Sigmoid colon (tissue), 6 donors: ENCODE measurements at regions not wholly inside any gene's neighbourhood (a gene's known extent, or its start where the extent isn't known, plus 50 kb on each side); places are given as distances from the start of the nearest gene placed in this dataset.
"Not testable (repeated sequence)": the region's sequence is repeated elsewhere in the genome, so short reads cannot be mapped to it uniquely, and the experiment has no call there.

Experiments used
- DNase-seq: peaks from one replicate; pipeline ENCODE4 v3.0.0-alpha.2; 2019
- H3K27ac ChIP-seq, 4 donors: fragments of 200-600 bp; sonication (generic); one replicate each; pipeline ENCODE4 v1.5.1; 2016 to 2019; ENCODE audit warnings: mild to moderate bottlenecking in 1 of 4
- H3K27me3 ChIP-seq, 3 donors: fragments of 200-600 bp; sonication (generic); one replicate each; pipeline ENCODE4 v1.5.1; 2019; ENCODE audit warnings: mild to moderate bottlenecking in 1 of 3
- H3K36me3 ChIP-seq, 4 donors: fragments of 200-600 bp; sonication (generic); one replicate each; pipeline ENCODE4 v1.5.1; 2016 to 2019
- H3K4me1 ChIP-seq, 4 donors: fragments of 200-600 bp; sonication (generic); one replicate each; pipeline ENCODE4 v1.5.1; 2017 to 2019
- H3K4me3 ChIP-seq, 4 donors: fragments of 200-600 bp; sonication (generic); one replicate each; pipeline ENCODE4 v1.5.1; 2017 to 2019; ENCODE audit warnings: mild to moderate bottlenecking in 2 of 4, moderate library complexity in 1 of 4
- H3K9me3 ChIP-seq, 4 donors: fragments of 200-600 bp in 3 of 4; sonication (generic) in 3 of 4; one replicate each; pipeline versions ENCODE4 v1.5.1 to v1.6.1; 2013 to 2019
- EP300 ChIP-seq, 4 donors: sonication (generic); formaldehyde crosslinking; IDR thresholded peaks; one replicate each; pipeline ENCODE4 v1.6.1; 2017; ENCODE audit warnings: antibody characterized with exemption in 4 of 4
- POLR2A ChIP-seq, 2 donors: fragments of 450-650 bp; IDR thresholded peaks; one replicate each; pipeline ENCODE4 v1.6.1; 2016; ENCODE audit warnings: antibody characterized with exemption in 2 of 2, mild to moderate bottlenecking in 2 of 2, moderate library complexity in 2 of 2
- POLR2AphosphoS5 ChIP-seq, 4 donors: sonication (generic); formaldehyde crosslinking; IDR thresholded peaks; one replicate each; pipeline ENCODE4 v1.6.1; 2017; ENCODE audit warnings: antibody characterized with exemption in 4 of 4
- WGBS, 2 donors: extraction: QIAGEN DNeasy Blood & Tissue Kit; methylation state at CpG; one replicate each; pipeline ENCODE4 v1.1.7; 2013; 5-methylcytosine and 5-hydroxymethylcytosine counted together
- intact Hi-C: fragments of 100-400 bp; cut with DNase I; formaldehyde crosslinking; loops from one replicate; pipeline ENCODE4 v1.15.1; 2023
- TF ChIP-seq, protein P1 (sequence below), 4 experiments: fragments of 450-650 bp in 3 of 4; fragments of 200-600 bp in 1 of 4; IDR thresholded peaks; one replicate each; pipeline ENCODE4 v1.5.1; 2016 to 2019; ENCODE audit warnings: antibody characterized with exemption in 4 of 4, mild to moderate bottlenecking in 3 of 4, moderate library complexity in 2 of 4
- donor health status: healthy with polysubstance abuse.
- donor health status: healthy.

GRCh38 chr4:45425135-45425534, 698.7 kb downstream of the GABRG1 start:
- DNase-seq = no peak
- intact Hi-C loops = no loop called here
- H3K27me3 ChIP-seq = no peaks in the 10 kb centered on the region
- H3K4me3 ChIP-seq = no peak overlapping the region
- H3K36me3 ChIP-seq = no peaks in the 10 kb centered on the region
- no peaks in the 10 kb centered on the region for H3K4me1 ChIP-seq
- 83 to 84% methylated on average over 1 of the region's 1 CpG for WGBS, 2 donors
- TF ChIP-seq, protein P1, sequence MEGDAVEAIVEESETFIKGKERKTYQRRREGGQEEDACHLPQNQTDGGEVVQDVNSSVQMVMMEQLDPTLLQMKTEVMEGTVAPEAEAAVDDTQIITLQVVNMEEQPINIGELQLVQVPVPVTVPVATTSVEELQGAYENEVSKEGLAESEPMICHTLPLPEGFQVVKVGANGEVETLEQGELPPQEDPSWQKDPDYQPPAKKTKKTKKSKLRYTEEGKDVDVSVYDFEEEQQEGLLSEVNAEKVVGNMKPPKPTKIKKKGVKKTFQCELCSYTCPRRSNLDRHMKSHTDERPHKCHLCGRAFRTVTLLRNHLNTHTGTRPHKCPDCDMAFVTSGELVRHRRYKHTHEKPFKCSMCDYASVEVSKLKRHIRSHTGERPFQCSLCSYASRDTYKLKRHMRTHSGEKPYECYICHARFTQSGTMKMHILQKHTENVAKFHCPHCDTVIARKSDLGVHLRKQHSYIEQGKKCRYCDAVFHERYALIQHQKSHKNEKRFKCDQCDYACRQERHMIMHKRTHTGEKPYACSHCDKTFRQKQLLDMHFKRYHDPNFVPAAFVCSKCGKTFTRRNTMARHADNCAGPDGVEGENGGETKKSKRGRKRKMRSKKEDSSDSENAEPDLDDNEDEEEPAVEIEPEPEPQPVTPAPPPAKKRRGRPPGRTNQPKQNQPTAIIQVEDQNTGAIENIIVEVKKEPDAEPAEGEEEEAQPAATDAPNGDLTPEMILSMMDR (IDR thresholded peaks at IDR 0.05) = no peak
- TF ChIP-seq POLR2AphosphoS5 (IDR thresholded peaks at IDR 0.05) = no peak
- no peak for TF ChIP-seq POLR2A (IDR thresholded peaks at IDR 0.05)
- no peak for TF ChIP-seq EP300 (IDR thresholded peaks at IDR 0.05)
- no peaks in the 10 kb centered on the region for H3K9me3 ChIP-seq
- H3K27ac ChIP-seq = no peak overlapping the region

DNA sequence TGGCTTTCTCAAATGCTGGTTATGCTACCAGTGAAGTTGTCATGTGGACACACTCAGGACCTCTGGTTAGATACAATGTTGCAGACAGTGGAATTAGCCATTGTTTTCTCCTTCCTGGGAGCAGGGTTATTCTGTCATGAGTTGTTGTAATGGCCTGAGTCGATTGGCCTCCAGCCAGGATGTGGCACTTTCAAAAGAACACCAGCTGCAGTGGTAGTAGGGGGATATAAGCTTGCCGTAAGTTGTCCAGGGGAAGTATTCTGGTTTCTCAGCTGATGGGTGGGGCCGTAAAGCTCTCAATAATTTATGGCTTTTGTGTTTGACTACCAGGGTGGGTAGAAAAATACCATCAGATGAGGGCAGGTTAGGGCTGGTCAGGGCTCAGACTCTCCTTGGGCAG, 697.5 kb upstream of the GNPDA2 start:
- TF ChIP-seq, protein P1 (IDR thresholded peaks at IDR 0.05) = no peak
- TF ChIP-seq POLR2AphosphoS5 (IDR thresholded peaks at IDR 0.05) (no peak), EP300 (IDR thresholded peaks at IDR 0.05) (no peak), POLR2A (IDR thresholded peaks at IDR 0.05) (no peak)
- intact Hi-C loops = no loop called here
- no peak for DNase-seq
- Histone ChIP-seq H3K4me3 (no peak overlapping the region), H3K4me1 (no peaks in the 10 kb centered on the region), H3K27ac (no peak overlapping the region), H3K9me3 (no peaks in the 10 kb centered on the region), H3K36me3 (no peaks in the 10 kb centered on the region), H3K27me3 (no peaks in the 10 kb centered on the region)
- 33 to 60% methylated on average over 3 of the region's 3 CpGs for WGBS, 2 donors

DNA sequence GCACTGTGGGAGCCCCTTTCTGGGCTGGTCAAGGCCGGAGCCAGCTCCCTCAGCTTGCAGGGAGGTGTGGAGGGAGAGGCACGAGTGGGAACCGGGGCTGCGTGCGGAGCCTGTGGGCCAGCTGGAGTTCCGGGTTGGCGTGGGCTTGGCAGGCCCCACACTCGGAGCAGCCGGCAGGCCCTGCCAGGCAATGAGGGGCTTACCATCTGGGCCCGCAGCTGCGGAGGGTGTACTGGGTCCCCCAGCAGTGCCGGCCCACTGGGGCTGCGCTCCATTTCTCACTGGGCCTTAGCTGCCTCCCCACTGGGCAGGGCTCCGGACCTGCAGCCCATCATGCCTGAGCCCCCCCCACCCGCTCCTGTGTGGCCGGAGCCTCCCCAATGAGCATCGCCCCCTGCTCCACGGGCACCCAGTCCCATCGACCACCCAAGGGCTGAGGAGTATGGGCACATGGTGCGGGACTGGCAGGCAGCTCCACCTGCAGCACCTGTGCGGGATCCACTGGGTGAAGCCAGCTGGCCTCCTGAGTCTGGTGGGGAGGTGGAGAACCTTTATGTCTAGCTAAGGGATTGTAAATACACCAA, 693.8 kb upstream of the GNPDA2 start:
- DNase-seq, H3K9me3 ChIP-seq, intact Hi-C loops, H3K4me3 ChIP-seq, H3K36me3 ChIP-seq, H3K4me1 ChIP-seq, H3K27me3 ChIP-seq, H3K27ac ChIP-seq: not testable (repeated sequence)
- 93 to 95% methylated on average over 21 of the region's 21 CpGs for WGBS, 2 donors

GRCh38 chr4:45410701-45411210, 684.4 kb upstream of the GNPDA2 start:
- WGBS, 2 donors = 64 to 65% methylated on average over 5 of the region's 5 CpGs
- H3K4me3 ChIP-seq = no peak overlapping the region
- intact Hi-C loops = no loop called here
- no peaks in the 10 kb centered on the region for H3K36me3 ChIP-seq
- H3K4me1 ChIP-seq = no peaks in the 10 kb centered on the region
- DNase-seq = no peak
- TF ChIP-seq, protein P1 (IDR thresholded peaks at IDR 0.05) = no peak
- TF ChIP-seq EP300 (IDR thresholded peaks at IDR 0.05) (no peak), POLR2A (IDR thresholded peaks at IDR 0.05) (no peak), POLR2AphosphoS5 (IDR thresholded peaks at IDR 0.05) (no peak)
- no peaks in the 10 kb centered on the region for H3K9me3 ChIP-seq
- H3K27ac ChIP-seq = no peak overlapping the region
- H3K27me3 ChIP-seq = no peaks in the 10 kb centered on the region

- no peaks in the 10 kb centered on the region for H3K4me1 ChIP-seq
- intact Hi-C loops = no loop called here
- H3K9me3 ChIP-seq = no peaks in the 10 kb centered on the region
- no peak for TF ChIP-seq POLR2AphosphoS5 (IDR thresholded peaks at IDR 0.05)
- no peak for TF ChIP-seq POLR2A (IDR thresholded peaks at IDR 0.05)
- TF ChIP-seq, protein P1 (IDR thresholded peaks at IDR 0.05) = no peak
- H3K27ac ChIP-seq = no peak overlapping the region
- no peaks in the 10 kb centered on the region for H3K27me3 ChIP-seq
- WGBS, 2 donors = 89 to 91% methylated on average over 1 of the region's 1 CpG
- H3K4me3 ChIP-seq = no peak overlapping the region
- DNase-seq = no peak
- no peaks in the 10 kb centered on the region for H3K36me3 ChIP-seq
These were observed 683.2 kb upstream of the GNPDA2 start for GRCh38 chr4:45409536-45409935.
